Stimulated activated CD4-positive, alpha-beta T cell treated with anti-CD3 and anti-CD28 coated beads, Interleukin-1b, Interleukin-23, amount 100 ng/mL, for 24 hours (primary cell): ENCODE measurements at regions not wholly inside any gene's neighbourhood (a gene's known extent, or its start where the extent isn't known, plus 50 kb on each side); places are given as distances from the start of the nearest gene placed in this dataset.

Experiments used
- DNase-seq, 4 experiments: peaks; one replicate each; pipeline ENCODE4 v3.0.0-alpha.2; 2020; ENCODE audit warnings: low read depth in 4 of 4, low spot score in 1 of 4

- no peak for DNase-seq
Measured at GRCh38 chr7:46015107-46015868, 94.2 kb upstream of the IGFBP3 start.

- DNase-seq: no peak
Measured at GRCh38 chr7:46011501-46011900, 90.4 kb upstream of the IGFBP3 start.

- DNase-seq: no peak
Measured at GRCh38 chr7:46011059-46011458, 90.0 kb upstream of the IGFBP3 start.

- no peak for DNase-seq
Measured at GRCh38 chr7:46009211-46009610, 88.1 kb upstream of the IGFBP3 start.

GRCh38 chr7:46007990-46008643, 87.0 kb upstream of the IGFBP3 start:
- DNase-seq: no peak

GRCh38 chr7:46007194-46007593, 86.1 kb upstream of the IGFBP3 start:
- DNase-seq: no peak

GRCh38 chr7:46006723-46007122, 85.7 kb upstream of the IGFBP3 start:
- DNase-seq: no peak

- DNase-seq: no peak
Measured at GRCh38 chr7:46006212-46006611, 85.1 kb upstream of the IGFBP3 start.

GRCh38 chr7:46004965-46005364, 83.9 kb upstream of the IGFBP3 start:
- DNase-seq: no peak

- DNase-seq: no peak
Measured at GRCh38 chr7:46003896-46004875, 83.1 kb upstream of the IGFBP3 start.

- no peak for DNase-seq
Measured at GRCh38 chr7:46003161-46003560, 82.1 kb upstream of the IGFBP3 start.

GRCh38 chr7:46000513-46000912, 79.4 kb upstream of the IGFBP3 start:
- DNase-seq: no peak

GRCh38 chr7:45999541-45999940, 78.5 kb upstream of the IGFBP3 start:
- DNase-seq: no peak

- no peak for DNase-seq
Measured at GRCh38 chr7:45998506-45998905, 77.4 kb upstream of the IGFBP3 start.

GRCh38 chr7:45993621-45994020, 72.5 kb upstream of the IGFBP3 start:
- no peak for DNase-seq

GRCh38 chr7:45992826-45993225, 71.8 kb upstream of the IGFBP3 start:
- DNase-seq: no peak

GRCh38 chr7:45990276-45990675, 69.2 kb upstream of the IGFBP3 start:
- no peak for DNase-seq

- no peak for DNase-seq
Measured at GRCh38 chr7:45988405-45989057, 67.5 kb upstream of the IGFBP3 start.

GRCh38 chr7:45987521-45988290, 66.6 kb upstream of the IGFBP3 start:
- no peak for DNase-seq
